Effector CD8-positive, alpha-beta T cell (primary cell): ENCODE measurements at regions not wholly inside any gene's neighbourhood (a gene's known extent, or its start where the extent isn't known, plus 50 kb on each side); places are given as distances from the start of the nearest gene placed in this dataset.

Source experiments
- DNase-seq: peaks from one replicate; lab custom pipeline; 2025; lab: John Stamatoyannopoulos, UW

GRCh38 chr13:105363261-105364190 lies 1171.9 kb downstream of the EFNB2 start:
- DNase-seq: no peak

GRCh38 chr13:105353654-105354053 lies 1181.8 kb downstream of the EFNB2 start:
- DNase-seq: no peak

- DNase-seq: no peak
Measured at GRCh38 chr13:105349082-105349723, 1186.3 kb downstream of the EFNB2 start.

- DNase-seq: no peak
Measured at GRCh38 chr13:105346141-105346775, 1189.2 kb downstream of the EFNB2 start.

- DNase-seq: no peak
Measured at GRCh38 chr13:105345730-105346129, 1189.7 kb downstream of the EFNB2 start.

DNA sequence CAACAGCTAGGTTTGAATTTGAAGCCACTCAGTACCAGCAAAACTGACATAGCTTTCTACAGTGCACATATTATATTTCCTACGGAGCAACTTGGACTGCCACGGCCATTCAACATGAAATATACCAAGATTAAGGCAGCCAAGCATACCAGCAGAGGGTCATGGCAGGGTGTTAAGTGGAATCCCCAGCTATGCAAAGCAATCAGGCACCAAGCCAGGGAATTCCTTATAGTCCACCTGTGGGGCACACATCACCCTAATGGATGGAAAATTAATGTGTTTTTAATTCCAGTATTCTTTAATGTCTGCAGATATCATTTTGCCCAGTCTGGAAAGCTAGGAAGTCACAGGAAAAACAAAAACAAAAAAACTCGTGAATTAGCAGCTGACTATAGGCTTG lies 1190.3 kb downstream of the EFNB2 start:
- DNase-seq: no peak

GRCh38 chr13:105343134-105343806 lies 1192.2 kb downstream of the EFNB2 start:
- DNase-seq: no peak

- no peak for DNase-seq
Measured at GRCh38 chr13:105342281-105342820, 1193.1 kb downstream of the EFNB2 start.

GRCh38 chr13:105341758-105342157 lies 1193.7 kb downstream of the EFNB2 start:
- DNase-seq: no peak

- DNase-seq: no peak
Measured at GRCh38 chr13:105341256-105341655, 1194.2 kb downstream of the EFNB2 start.

DNA sequence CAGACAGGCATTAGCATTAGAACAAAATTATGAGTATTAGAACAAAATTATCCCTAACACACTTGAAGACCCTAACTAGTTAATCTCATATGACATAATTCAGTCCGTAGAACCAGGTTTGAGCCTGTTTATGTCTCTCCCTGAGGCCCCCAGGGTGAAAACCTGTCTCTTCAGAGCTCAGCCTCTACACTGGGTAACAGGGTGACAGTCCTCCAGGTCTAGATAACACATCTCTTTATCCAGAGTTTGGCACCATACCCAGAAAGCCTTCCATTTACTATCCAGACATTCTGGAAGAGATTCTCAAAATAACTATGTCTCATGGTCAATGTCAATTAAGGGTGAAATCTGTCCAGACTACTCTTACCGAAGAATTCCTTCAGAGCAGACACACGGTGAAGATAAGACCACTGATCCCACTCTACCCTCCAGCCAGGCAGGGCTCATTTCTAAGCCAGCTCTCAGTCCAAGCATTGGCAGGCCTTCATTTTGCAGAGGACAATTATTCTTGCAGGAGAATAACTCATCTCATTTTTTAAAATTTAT lies 1195.3 kb downstream of the EFNB2 start:
- DNase-seq: no peak

DNA sequence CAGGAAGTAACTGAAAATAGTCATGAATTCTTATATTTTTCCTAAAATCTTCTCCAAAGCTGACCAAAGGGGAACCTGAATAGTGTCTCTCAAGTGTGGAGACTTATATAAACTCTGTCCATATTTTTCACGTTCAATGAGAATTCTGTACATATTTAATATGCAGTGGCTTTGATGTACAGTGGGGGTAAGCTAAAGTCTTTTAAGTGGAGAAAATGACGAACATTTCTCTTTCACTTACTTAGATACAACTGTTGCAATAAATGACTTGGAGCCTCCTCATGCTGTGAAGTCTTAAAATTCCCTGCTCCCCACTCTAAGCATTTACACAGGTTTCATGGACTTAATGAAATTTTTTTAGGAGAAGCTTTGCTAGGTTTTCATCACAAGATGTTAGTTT lies 1196.7 kb downstream of the EFNB2 start:
- DNase-seq: no peak

- DNase-seq: no peak
Measured at GRCh38 chr13:105338006-105338405, 1197.5 kb downstream of the EFNB2 start.

DNA sequence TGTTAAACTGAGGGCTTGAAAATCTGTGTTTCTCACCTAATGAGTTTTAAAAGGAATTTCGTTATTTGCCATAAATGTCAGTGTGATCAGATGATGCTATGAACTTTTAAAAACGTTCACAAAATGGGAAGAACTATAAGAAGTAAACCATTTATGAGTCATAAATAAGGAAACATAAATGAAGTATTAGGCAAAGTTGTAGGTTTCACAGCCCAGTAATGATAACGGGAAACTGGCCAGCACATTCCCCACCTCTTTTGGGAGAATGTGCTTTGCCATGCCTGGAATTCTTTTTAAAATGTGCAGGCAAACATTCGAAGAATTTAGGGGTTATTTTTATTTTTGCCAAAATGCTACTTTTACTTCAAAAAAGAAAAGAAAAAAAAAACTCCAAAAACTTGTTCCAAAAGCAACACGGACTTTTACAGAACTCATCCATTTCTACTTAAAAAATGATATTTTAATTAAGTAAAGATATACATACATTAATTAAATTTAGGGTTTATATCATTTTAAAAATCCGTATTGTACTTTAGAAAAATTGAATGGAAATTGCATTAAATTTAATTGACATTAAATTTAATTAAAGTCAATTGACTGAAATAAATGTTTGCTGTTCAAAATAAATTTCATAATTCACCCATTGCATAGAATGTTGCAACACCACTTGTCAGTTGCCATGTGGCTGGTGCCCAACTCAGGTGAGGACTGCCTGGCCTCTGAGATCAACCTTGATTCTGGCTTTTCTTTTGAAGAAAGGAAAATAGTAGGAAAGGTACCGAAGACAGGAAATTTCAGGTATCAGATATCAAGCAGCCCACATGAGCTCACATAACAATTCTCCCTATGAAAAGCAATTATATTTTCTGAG lies 1198.5 kb downstream of the EFNB2 start:
- no peak for DNase-seq

GRCh38 chr13:105334211-105334610 lies 1201.3 kb downstream of the EFNB2 start:
- no peak for DNase-seq

DNA sequence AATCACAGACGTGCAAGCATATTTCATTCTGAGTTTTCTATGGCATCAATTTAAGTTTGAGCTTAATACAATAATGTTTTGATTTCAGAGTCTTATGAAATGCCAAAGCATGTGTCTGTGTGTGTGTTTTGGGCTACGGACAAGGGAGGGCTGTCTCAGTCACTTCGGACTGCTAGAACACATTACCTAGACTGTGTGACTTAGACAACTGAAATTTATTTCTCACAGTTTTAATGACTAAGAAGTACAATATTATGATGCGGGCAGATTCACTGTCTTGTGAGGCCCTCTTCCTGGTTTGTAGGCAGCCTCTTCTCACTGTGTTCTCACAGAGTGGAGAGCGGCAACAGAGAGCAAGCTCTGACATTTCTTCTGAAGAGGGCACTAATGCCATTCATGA lies 1202.0 kb downstream of the EFNB2 start:
- no peak for DNase-seq

DNA sequence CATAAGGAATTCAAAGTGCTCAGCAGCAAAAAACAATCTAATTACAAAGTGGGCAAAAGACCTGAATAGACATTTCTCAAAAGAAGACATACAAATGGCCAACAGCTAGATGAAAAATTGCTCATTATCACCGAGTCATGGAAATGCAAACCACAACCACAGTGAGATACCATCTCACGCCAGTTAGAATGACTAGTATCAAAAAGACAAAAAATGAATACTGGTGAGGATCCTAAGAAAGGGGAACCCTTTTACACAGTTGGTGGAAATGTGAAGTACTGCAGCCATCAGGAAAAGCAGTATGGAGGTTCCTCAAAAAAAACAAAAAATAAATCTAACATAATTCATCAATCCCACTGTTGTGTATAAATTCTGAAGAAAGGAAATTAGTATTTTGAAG lies 1206.1 kb downstream of the EFNB2 start:
- no peak for DNase-seq

GRCh38 chr13:105328212-105328611 lies 1207.2 kb downstream of the EFNB2 start:
- no peak for DNase-seq

DNA sequence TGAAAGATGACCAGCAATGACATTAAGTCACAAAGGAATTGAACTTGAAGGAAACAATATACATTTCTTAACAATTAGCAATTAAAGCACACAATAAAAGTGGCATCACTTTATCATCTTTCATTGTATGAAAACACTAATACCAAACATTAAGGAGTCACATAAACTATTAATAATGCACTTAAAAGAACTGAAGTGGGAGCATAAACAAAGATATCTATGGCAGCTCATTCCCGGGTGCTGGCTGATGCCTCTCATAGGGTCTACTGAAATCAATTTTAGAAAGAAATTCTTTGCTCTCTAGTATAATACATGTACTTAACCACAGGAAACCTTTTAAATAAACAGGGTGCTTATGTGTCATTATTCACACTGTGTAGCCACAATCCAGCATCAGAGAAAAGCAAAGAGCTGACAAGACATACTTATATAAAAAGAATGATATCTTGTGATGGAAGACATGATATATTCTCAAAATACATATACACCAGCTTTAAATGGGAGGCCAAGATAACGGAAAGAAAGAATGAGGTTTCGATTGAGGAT lies 1207.8 kb downstream of the EFNB2 start:
- no peak for DNase-seq

DNA sequence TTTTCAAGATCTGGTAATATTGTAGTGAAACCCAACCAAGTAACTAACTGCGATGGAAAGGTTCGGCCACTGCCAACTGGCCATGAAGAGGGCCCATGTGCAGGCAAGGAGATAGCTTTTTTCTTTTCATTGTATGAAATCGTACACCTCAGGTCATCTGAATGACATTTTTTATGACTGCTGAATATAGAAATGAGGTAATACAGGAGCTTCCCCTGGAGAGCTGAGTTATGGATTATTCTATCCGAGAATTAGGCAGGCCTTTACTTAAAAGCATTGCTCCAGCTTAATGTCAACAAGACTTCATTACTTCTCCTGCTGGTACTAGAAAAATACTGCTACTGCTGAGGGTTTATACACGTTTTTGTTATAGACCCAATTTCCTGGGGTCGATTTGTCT lies 1215.6 kb downstream of the EFNB2 start:
- DNase-seq: no peak
